ENCODE measurements at regions not wholly inside any gene's neighbourhood (a gene's known extent, or its start where the extent isn't known, plus 50 kb on each side); places are given as distances from the start of the nearest gene placed in this dataset.

- TF ChIP-seq POLR2A (IDR thresholded peaks at IDR 0.05; ENCODE audit: low read length) (no peak), GATA1 (IDR thresholded peaks at IDR 0.05; ENCODE audit: low read depth, low read length) (no peak)
These were observed 522.4 kb upstream of the ADAMTS9 start for GRCh38 chr3:65210026-65210814.
